Liver (tissue), 8 donors: ENCODE measurements at regions not wholly inside any gene's neighbourhood (a gene's known extent, or its start where the extent isn't known, plus 50 kb on each side); places are given as distances from the start of the nearest gene placed in this dataset.

Source experiments
- DNase-seq: peaks from one replicate; pipeline ENCODE4 v3.0.0-alpha.2; 2017; ENCODE audit warnings: low spot score
- H3K27ac ChIP-seq, 2 donors: one replicate each; pipeline ENCODE4 v1.7.0; 2013; ENCODE audit warnings: inconsistent platforms in 2 of 2, low read length in 2 of 2, control low read depth in 1 of 2, low read depth in 1 of 2, mild to moderate bottlenecking in 1 of 2
- H3K27me3 ChIP-seq, 4 donors: one replicate each; pipeline versions ENCODE4 v1.6.1 to v1.7.0; 2013; ENCODE audit warnings: low read length in 3 of 4, inconsistent platforms in 1 of 4, mild to moderate bottlenecking in 1 of 4, moderate library complexity in 1 of 4; ENCODE audit not compliant: control insufficient read depth in 4 of 4, insufficient read depth in 4 of 4
- H3K36me3 ChIP-seq, 4 donors: one replicate each; pipeline versions ENCODE4 v1.6.1 to v1.7.0; 2013; ENCODE audit warnings: low read length in 3 of 4, mild to moderate bottlenecking in 3 of 4, low read depth in 1 of 4, moderate library complexity in 1 of 4; ENCODE audit not compliant: control insufficient read depth in 4 of 4, insufficient read depth in 3 of 4
- H3K4me1 ChIP-seq, 4 donors: one replicate each; pipeline versions ENCODE4 v1.6.1 to v1.7.0; 2013; ENCODE audit warnings: low read length in 3 of 4, mild to moderate bottlenecking in 3 of 4, moderate library complexity in 1 of 4; ENCODE audit not compliant: control insufficient read depth in 4 of 4, insufficient read depth in 4 of 4
- H3K4me3 ChIP-seq, 3 donors: one replicate each; pipeline versions ENCODE4 v1.6.1 to v1.7.0; 2013; ENCODE audit warnings: low read length in 3 of 3, control low read depth in 1 of 3, low read depth in 1 of 3, mild to moderate bottlenecking in 1 of 3
- H3K9ac ChIP-seq, 2 donors: one replicate each; pipeline ENCODE4 v1.7.0; 2013; ENCODE audit warnings: low read length in 2 of 2, mild to moderate bottlenecking in 2 of 2, moderate library complexity in 2 of 2, control low read depth in 1 of 2, low read depth in 1 of 2
- H3K9me3 ChIP-seq, 4 donors: one replicate each; pipeline versions ENCODE4 v1.6.1 to v1.7.0; 2013; ENCODE audit warnings: low read length in 3 of 4; ENCODE audit not compliant: control insufficient read depth in 4 of 4
- CTCF ChIP-seq: fragments of 150-350 bp; IDR thresholded peaks from 2 replicates; pipeline ENCODE4 v1.5.1; 2017; ENCODE audit warnings: improper control_type of control experiment, low read depth, low read length; ENCODE audit not compliant: missing input control
- EGR1 ChIP-seq, 2 donors: IDR thresholded peaks; 2 replicates each; pipeline ENCODE4 v1.6.1; 2016 to 2018; ENCODE audit warnings: antibody characterized with exemption in 2 of 2, low read depth in 2 of 2
- FOXA1 ChIP-seq: IDR thresholded peaks from 2 replicates; pipeline ENCODE4 v1.6.1; 2016; ENCODE audit warnings: antibody characterized with exemption
- JUND ChIP-seq, 2 donors: IDR thresholded peaks; 2 replicates each; pipeline ENCODE4 v1.6.1; 2016; ENCODE audit warnings: antibody characterized with exemption in 2 of 2
- MAX ChIP-seq: IDR thresholded peaks from 2 replicates; pipeline ENCODE4 v1.6.1; 2016; ENCODE audit warnings: antibody characterized with exemption
- RAD21 ChIP-seq, 2 donors: IDR thresholded peaks; 2 replicates each; pipeline ENCODE4 v1.6.1; 2016; ENCODE audit warnings: antibody characterized with exemption in 2 of 2, mild to moderate bottlenecking in 2 of 2
- RXRA ChIP-seq, 2 donors: IDR thresholded peaks; 2 replicates each; pipeline ENCODE4 v1.6.1; 2017 to 2018; ENCODE audit warnings: antibody characterized with exemption in 2 of 2, mild to moderate bottlenecking in 1 of 2
- TAF1 ChIP-seq: conservative IDR thresholded peaks from 2 replicates; pipeline ENCODE4 v1.6.1; 2016; ENCODE audit warnings: antibody characterized with exemption, mild to moderate bottlenecking
- WGBS: extraction: QIAGEN DNeasy Blood & Tissue Kit; methylation state at CpG from one replicate; pipeline ENCODE4 v1.1.7; 2013; 5-methylcytosine and 5-hydroxymethylcytosine counted together
- TF ChIP-seq, protein P1 (sequence below): IDR thresholded peaks from 2 replicates; pipeline ENCODE4 v1.6.1; 2016; ENCODE audit warnings: antibody characterized with exemption
- TF ChIP-seq, protein P2 (sequence below): IDR thresholded peaks from 2 replicates; pipeline ENCODE4 v1.6.1; 2016; ENCODE audit warnings: antibody characterized with exemption
- TF ChIP-seq, protein P3 (sequence below): IDR thresholded peaks from 2 replicates; pipeline ENCODE4 v1.6.1; 2016; ENCODE audit warnings: antibody characterized with exemption, mild to moderate bottlenecking
- donor health status: healthy.
- donor health status: healthy.
- donor health status: healthy.
- donor health status: healthy.
- donor health status: healthy.

GRCh38 chr6:19438566-19439353 lies 398.4 kb upstream of the ID4 start:
- Histone ChIP-seq H3K4me1 (no peaks in the 10 kb centered on the region), H3K36me3 (no peaks in the 10 kb centered on the region), H3K27me3 (no peaks in the 10 kb centered on the region), H3K4me3 (no peak overlapping the region), H3K9ac (no peak overlapping the region), H3K27ac (no peak overlapping the region), H3K9me3 (no peaks in the 10 kb centered on the region)
- 79% methylated on average over 8 of the region's 8 CpGs for WGBS
- no peak for DNase-seq
- no peak for TF ChIP-seq FOXA1
- TF ChIP-seq, protein P1, sequence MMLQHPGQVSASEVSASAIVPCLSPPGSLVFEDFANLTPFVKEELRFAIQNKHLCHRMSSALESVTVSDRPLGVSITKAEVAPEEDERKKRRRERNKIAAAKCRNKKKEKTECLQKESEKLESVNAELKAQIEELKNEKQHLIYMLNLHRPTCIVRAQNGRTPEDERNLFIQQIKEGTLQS: no peak
- no peak for TF ChIP-seq TAF1
- TF ChIP-seq, protein P2, sequence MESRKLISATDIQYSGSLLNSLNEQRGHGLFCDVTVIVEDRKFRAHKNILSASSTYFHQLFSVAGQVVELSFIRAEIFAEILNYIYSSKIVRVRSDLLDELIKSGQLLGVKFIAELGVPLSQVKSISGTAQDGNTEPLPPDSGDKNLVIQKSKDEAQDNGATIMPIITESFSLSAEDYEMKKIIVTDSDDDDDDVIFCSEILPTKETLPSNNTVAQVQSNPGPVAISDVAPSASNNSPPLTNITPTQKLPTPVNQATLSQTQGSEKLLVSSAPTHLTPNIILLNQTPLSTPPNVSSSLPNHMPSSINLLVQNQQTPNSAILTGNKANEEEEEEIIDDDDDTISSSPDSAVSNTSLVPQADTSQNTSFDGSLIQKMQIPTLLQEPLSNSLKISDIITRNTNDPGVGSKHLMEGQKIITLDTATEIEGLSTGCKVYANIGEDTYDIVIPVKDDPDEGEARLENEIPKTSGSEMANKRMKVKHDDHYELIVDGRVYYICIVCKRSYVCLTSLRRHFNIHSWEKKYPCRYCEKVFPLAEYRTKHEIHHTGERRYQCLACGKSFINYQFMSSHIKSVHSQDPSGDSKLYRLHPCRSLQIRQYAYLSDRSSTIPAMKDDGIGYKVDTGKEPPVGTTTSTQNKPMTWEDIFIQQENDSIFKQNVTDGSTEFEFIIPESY: no peak
- TF ChIP-seq, protein P3, sequence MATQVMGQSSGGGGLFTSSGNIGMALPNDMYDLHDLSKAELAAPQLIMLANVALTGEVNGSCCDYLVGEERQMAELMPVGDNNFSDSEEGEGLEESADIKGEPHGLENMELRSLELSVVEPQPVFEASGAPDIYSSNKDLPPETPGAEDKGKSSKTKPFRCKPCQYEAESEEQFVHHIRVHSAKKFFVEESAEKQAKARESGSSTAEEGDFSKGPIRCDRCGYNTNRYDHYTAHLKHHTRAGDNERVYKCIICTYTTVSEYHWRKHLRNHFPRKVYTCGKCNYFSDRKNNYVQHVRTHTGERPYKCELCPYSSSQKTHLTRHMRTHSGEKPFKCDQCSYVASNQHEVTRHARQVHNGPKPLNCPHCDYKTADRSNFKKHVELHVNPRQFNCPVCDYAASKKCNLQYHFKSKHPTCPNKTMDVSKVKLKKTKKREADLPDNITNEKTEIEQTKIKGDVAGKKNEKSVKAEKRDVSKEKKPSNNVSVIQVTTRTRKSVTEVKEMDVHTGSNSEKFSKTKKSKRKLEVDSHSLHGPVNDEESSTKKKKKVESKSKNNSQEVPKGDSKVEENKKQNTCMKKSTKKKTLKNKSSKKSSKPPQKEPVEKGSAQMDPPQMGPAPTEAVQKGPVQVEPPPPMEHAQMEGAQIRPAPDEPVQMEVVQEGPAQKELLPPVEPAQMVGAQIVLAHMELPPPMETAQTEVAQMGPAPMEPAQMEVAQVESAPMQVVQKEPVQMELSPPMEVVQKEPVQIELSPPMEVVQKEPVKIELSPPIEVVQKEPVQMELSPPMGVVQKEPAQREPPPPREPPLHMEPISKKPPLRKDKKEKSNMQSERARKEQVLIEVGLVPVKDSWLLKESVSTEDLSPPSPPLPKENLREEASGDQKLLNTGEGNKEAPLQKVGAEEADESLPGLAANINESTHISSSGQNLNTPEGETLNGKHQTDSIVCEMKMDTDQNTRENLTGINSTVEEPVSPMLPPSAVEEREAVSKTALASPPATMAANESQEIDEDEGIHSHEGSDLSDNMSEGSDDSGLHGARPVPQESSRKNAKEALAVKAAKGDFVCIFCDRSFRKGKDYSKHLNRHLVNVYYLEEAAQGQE: no peak
- no peak for TF ChIP-seq JUND (IDR thresholded peaks at IDR 0.05)

DNA sequence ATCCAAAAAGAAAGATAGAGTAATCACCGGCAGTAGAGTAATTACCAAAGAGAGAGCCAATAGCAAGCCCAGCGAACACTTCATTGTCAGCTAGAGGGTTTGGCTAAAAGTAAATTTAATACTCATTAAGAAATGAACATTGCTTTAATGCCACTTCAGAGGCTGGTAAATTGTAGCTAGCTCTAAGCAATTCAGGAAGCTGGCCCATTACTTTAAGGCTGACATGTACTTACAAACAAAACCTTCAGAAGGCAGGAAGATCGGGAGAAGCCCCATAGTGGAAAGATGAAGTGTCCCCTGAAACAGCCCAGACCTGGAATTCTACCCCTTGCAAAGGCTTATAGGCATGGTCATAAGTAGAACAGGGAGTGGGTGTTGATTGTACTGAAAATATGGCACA lies 396.6 kb upstream of the ID4 start:
- TF ChIP-seq, protein P3: no peak
- no peak for TF ChIP-seq EGR1 (IDR thresholded peaks at IDR 0.05; ENCODE audit: low read depth in 2 of 2)
- TF ChIP-seq FOXA1: no peak
- no peak for TF ChIP-seq MAX
- no peak for TF ChIP-seq TAF1
- TF ChIP-seq, protein P1: no peak
- TF ChIP-seq RAD21 (IDR thresholded peaks at IDR 0.05): no peak
- no peak for TF ChIP-seq RXRA (IDR thresholded peaks at IDR 0.05)
- TF ChIP-seq CTCF: no peak
- no peak overlapping the region for H3K9ac ChIP-seq
- H3K27me3 ChIP-seq: no peaks in the 10 kb centered on the region
- no peak overlapping the region for H3K27ac ChIP-seq
- H3K4me1 ChIP-seq: no peaks in the 10 kb centered on the region
- H3K4me3 ChIP-seq: no peak overlapping the region
- no peaks in the 10 kb centered on the region for H3K36me3 ChIP-seq
- 63% methylated on average over 3 of the region's 3 CpGs for WGBS
- no peaks in the 10 kb centered on the region for H3K9me3 ChIP-seq
- DNase-seq: no peak
